Effector CD4-positive, alpha-beta T cell (primary cell): ENCODE measurements at regions not wholly inside any gene's neighbourhood (a gene's known extent, or its start where the extent isn't known, plus 50 kb on each side); places are given as distances from the start of the nearest gene placed in this dataset.

ENCODE experiments used
- DNase-seq: peaks from one replicate; pipeline ENCODE4 v3.0.0-alpha.2; 2020

DNA sequence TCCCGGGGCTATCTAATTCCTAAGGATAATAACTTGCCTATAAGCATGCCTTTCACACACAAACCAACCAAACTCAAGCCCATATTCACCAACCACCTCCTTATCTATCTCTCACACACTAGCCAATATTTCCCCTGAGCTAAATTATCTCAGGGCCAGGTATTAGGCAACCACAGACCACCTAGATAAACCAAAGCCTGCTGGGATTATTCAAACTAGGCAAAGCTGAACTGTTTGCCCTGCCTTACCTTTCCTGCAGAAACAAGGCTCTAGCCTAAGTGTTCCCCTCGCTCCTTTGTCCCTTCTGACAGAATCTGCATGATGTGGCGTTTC is 114.7 kb upstream of the EEA1 start:
- no peak for DNase-seq

DNA sequence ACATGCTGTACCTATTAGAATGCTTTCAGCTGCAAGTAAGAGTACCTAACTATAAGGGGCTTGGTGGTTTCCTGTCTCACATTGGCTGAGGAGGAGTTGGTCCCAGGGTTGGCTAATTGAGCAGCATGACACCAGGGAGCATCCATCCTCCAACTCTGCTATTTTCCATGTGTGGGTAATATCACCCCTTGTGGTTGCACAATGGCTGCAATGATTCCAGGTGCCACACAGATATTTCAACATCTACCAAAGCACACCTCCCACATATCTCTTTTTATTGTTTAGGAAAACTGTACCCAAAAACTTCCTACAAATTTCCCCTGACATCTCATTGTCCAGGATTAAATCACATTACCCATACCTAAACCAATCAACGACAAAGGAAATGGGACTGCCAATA is 118.0 kb upstream of the EEA1 start:
- DNase-seq, result no peak

DNA sequence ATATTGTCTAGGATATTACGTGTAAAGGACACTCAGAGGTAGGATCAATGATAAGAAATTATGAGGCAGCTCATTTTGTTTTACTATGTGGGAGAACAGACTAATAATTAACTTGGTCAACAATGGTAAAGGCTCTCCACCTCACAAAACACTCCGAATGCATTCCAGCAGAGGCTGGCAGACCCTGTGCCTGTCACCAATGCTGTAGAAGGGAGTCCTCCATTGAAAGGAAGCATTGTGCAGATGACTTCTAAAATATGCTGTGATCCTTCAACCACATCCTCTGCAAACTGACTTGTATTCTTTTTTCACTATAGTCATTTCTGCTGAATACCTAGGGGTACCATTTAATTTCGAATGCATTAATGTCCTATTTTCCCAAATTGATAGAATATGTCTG is 119.6 kb upstream of the EEA1 start:
- no peak for DNase-seq

DNA sequence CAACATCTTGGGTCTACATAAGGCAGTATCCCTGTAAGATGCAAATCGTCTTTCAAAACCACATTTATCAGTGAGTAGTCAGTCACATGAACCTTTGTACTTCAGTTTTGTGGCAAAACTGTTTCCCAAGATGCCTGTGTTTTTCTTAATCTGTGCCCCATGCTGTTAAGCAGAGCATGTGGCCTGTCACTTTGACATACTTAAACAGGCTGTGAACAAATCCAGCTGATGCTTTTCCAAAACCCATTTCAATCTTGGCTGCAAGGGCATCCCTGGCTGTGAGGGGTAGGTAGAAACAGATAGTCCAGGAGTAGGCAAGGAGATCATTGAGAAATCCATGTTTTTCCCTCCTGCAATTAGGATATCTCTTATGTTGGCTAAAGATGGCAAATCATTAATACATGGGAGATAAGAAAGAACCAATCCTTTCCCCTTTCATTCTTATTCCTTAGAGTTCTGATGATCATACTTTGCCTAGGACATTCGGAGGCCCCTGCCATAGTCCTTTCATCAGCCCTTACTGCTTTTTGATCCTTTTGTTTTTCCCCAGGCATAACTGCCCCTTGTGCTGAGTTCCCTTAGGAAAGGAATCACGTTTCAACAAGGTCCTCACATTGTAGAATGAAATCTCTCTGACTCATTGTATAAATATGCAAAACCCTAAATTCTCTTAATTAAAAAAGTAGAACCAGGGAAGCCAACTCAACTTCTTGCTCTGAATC is 121.1 kb upstream of the EEA1 start:
- DNase-seq, result no peak

DNA sequence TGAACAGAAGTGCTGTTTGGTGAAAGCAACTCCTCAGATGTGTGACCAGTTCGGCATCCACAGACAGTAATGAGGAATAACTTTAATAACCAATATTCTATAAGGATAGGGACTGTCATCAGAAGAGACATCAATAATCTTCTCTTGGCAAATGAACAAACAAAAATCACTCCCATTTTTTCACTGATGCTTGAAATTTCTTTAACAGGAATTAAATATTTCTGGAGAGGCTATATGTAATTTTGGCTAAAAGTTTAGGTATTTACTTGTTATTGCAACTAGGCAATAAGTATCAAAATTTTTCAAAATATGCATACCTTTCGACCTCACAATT is 121.6 kb upstream of the EEA1 start:
- no peak for DNase-seq

DNA sequence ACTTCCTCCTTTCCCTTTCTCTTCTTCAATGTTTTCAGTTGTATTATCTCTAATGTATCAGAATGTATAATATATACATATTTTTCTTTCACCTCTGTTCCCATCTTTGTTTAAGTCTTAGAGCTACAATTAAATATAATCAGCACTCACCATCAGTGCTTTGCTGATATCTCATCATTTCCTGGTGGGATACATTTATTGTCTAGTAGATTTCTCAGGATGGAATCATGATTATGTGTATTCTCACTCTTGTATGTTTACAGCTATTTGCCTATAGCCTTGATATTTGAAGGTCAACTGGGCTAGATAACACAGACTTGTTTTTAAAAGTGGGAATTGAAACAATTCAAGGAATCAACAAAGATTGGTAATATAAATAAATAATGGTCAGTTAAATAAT is 124.9 kb upstream of the EEA1 start:
- no peak for DNase-seq

DNA sequence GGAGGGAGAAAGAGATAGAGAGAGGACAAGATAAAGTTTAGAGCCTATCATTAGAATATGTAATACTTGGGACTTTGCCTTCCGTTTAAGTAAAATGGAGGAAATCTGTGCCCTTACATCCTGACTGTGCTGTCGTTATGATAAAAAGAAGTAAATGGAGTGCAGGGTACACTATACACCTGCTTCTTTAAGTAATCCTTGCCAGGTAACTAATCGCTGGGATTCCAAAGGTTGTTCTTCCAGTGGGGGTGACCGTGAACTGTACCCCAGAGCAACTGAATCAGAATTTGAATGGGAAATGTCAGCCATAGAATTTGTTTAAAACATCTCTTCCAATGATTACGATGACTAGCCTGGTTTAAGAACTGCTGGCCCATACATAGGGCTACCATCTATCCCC is 126.1 kb upstream of the EEA1 start:
- no peak for DNase-seq

DNA sequence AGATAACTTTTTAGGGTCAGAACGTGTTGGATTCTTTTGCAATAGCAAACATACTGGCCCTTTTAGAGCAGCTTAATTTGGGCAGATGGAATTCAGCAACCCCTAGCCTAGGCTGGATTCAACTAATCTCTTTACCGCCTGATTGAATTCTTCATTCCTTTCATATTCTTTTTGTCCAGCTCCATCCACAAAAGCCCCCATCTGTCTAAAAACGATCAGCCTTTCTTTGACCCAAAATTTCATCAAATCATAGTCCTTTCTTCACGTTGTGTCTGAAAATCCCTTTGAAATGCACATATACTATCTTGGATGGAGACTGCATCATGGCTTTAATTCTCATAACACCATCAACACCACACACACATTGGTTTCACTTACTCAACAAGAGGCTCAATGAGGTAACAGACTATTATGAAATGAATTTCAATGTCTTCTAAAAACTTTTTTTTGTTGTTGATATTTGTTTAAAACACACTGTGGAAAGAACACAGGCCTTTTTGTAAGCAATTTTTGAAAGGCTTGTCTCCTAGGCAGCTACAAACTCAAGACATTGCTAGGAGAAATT is 128.0 kb upstream of the EEA1 start:
- DNase-seq, result no peak

DNA sequence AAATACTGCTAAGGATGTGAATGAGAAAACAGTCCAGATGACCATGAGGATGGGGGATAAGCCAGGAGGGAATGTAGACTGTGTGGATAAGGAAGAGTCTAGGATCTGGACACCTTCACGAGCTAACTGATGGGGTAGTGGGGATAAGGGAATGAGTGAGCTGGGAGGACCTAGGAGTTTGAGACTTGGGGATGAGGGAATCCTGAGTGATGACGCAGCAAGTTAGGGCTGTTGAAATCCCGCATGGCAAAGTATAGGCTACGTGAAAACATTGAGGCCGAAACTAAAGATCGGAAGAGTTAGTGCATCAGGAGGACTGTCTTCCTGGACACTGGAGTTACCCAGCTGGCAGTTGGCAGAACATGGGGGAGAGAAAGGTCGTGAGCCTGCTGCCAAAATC is 129.2 kb upstream of the EEA1 start:
- DNase-seq, result no peak

DNA sequence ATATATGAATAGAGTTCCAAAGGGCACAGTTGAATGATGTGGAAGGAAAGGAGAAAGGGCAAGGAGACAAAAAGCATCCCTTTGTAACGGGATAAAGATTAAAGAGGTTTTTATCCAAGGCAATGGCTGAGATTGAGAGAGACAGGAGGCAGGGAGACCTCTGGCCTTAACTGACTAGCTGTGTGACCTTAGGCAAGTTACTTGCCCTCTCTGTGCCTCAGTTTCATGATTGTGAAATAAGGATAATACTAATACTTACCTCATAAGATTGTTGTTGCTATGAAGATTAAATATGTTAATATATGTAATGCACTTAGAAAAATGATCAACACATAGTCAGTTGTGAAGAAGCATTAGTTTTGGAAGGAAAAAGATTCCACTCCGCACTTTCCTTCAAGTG is 130.2 kb upstream of the EEA1 start:
- no peak for DNase-seq

DNA sequence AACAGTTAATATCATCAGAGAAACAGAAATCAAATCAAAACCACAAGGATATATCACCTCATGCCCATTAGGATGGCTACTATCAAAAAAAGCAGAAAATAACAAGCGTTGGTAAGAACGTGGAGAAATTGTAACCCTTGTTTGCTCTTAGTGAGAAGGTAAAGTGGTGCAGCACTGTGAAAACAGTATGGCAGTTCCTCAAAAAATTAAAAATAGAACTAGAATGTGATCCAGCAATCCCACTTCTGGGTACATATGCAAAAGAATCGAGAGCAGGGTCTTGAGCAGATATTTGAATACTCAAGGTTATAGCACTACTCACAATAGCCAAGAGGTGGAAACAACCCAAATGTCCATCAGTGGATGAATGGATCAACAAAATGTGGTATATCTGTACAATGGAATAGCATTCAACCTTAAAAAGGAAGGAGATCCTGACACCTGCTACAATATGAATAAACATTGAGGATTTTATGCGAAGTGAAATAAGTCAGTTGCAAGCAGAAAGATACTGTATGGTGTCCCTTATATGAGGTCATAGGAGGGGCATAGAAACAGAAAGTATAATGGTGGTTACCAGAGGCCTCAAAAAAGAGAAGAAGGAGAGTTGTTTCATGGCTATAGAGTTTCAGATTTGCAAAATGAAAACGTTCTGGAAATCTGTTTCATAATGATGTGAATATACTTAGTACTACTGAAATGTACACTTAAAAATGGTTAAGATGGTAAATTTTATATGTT is 131.0 kb upstream of the EEA1 start:
- DNase-seq, result no peak

DNA sequence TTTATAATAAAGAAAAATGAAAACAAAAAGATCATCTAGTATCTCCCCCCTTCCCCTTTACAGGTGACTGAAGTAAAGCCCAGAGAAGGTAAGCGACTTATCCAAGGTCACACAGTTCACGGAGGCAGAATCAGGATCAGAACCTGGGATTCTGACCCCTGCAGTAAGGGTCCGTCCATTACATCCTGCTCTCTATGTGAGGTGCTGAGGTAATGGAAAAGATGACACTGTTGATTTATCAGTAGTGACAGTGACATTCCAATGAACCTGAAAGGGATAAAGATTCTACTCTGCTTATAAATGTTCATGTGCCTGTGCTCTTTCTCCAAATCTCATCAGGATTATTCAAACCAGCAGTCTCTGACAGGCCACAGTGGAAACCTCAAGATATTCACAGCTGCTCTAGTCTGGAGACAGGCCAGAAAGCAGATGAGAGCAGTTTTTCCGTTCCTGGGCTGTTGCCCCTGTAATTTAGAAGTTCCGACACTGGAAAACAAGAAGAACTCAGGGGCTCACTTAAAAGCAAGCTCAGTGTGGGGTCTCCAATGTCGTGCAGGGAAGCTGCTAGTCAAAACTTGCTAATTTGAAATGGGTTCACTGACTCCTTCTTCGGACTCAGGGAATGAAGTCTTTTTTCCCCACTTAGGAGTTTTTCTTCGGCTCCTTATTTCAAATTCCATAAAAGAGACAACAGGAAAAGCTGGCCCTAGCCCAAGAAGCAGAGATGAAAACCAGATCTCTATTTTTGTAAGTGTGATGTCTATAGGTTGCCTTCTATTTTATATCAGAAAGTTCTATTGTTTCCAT is 131.8 kb upstream of the EEA1 start:
- DNase-seq, result no peak

DNA sequence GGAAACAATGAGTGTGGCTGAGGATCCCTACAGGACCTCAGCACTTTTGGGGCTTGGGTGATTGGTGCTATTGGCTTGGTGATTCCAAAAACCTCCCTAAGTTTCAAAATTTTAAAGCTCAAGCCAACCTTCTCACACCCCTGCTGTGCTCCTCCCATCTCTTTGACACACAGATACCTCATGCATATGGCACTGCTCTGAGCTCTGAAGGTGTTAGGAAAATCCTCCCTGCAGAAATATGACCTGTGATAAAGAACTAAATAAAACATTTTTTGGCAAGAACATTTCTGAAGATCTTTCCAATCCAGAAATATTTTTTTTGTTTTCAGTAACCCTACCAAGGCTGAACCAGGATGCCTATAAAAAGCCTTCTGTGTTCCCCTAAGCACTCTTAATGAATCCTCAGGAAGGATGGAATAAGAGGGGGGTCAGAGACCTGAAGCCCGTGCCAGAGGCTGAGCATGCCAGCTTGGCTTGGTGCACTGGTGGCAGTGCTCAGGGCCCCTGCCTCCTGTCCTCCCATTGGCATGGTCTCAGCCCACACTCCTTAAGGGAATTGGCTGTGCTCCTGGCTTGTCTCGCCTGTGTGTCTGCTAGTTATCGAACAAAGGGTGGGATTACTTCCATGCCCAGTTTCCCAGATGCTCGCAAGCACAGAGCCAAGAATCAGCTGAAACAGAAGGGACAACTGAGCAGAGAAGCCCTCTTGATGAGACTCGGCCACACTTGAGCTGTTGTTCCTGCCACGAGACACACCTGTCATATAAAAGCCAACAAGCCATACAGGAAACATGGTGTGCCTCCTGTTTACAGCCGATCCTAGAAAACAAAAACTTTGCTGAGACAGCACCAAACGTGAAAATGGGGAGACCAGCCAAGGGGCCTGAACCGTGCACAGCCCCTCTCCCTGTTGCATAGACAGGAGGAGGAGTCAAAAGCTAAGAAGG is 132.7 kb upstream of the EEA1 start:
- DNase-seq, result no peak

DNA sequence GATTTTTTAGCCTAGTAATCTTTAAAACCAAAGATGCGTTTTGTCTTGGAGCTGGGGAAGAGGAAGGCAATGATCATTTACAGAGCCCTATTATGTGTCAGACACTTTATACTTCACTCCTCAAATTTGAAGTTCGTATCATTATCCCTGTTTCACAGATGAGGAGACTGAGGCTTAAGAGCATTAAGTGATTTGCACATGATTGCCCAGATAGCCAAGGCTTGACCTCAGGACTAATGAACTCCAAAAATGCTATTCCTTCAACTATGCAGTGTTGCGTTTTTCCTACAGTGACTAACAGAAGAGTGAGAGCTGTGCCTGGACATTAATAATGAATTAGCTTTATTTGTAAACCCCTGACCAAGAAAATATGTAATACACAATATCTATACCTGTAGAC is 136.8 kb upstream of the EEA1 start:
- DNase-seq, result no peak

DNA sequence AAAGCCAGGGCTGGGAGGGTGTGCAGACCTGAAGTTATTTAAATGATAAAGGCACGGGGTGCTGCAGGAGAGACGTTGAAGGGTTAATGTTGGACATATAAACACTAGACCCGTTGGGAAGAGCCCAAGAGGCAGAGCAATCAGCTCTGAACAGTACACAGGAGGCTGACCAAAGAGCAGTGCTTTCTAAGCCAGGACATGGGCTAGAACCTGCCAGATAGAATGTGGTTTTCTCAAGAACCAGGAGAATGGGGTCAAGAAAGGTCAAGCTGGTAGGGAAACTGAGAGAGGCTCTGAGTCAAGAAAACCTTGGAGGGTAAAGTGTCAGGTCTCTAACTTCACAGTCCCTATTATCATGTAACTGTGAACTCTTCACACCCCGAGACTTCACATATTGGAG is 143.2 kb upstream of the EEA1 start:
- no peak for DNase-seq

DNA sequence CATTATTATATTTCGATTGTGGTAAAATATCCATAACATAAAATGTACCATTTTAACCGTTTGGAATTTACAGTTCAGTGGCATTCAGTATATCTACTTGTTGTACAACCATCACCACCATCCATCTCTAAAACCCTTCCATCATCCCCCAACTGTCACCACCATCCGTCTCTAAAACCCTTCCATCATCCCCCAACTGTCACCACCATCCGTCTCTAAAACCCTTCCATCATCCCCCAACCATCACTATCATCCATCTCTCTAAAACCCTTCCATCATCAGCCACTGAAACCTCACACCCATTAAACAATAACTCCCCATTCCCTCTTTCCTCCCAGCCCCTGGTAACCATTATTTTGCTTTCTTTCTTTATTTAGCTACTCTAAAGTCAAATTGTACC is 144.2 kb upstream of the EEA1 start:
- no peak for DNase-seq

DNA sequence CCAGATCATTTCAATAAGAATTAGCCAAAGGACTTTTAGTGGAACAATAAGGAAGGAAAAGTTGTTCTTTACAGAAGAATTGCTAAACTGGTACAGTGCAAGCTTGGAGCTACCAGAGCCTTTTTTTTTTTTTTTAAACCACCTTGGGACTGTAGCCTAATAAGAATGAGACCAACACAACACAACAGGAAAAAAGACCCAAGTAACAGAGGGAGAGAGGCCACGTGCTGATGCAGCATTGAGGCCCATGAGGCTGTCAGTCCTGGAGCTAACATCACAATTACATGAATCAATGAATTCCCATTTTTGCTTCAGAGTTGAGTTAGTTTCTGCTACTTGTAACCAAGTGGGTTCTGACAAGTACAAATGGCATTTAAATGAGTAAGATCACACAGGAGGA is 149.0 kb upstream of the EEA1 start:
- DNase-seq, result no peak

DNA sequence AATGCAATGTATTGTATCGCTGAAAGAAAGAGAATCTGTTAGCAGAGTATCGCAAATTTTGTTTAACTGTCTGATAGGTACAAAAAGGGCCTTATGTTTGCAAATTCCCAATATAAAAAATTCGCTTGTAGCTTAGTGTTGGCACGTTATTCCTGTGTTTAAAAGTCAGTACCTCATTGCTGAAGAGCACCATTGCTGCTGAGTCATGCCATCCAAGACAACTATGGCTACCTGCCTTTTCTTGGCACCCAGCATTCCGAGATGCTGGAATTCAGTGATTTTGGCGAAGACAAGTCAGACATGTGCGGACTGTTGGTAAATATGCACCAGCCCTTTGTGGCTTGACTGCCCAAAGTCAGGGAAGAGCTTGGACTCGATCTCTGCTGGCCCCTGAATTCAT is 149.5 kb upstream of the EEA1 start:
- no peak for DNase-seq

DNA sequence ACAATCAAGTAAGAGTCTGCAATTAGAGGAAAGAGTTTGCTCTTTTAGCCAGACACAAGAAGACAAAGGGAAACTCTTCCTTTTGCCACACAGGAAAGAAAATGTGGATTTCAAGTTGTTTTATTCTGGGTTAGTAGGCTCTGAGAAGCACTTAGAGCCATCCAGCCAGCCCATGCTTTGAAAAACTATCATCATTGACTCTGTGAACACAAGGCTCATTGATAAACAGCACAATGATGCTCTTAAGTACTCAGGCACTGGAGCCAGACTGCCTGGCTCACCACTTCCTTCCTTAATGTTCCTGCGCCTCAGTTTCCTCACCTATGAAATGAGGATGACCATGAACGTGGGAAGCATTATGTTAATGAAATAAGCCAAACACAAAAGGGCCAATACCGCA is 150.2 kb upstream of the EEA1 start:
- DNase-seq, result no peak

DNA sequence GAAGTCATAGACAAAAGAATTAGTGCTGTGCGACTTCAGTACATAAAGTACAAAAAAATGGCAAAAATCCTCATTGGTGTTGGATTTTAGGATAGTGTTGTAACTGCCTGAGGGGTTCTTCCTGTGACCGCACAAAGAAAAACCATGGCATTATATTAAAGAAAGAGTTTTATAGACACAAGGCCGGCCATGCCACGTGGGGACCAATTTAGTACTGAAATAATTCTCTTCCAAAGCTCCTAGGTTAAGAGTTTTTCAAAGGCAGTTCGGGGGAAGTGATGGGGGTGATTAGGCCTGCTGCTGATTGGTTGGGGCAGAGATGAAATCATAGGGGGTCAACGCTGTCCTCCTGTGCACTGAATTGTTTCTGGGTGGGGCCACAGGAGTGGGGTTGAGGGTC is 150.9 kb upstream of the EEA1 start:
- no peak for DNase-seq

DNA sequence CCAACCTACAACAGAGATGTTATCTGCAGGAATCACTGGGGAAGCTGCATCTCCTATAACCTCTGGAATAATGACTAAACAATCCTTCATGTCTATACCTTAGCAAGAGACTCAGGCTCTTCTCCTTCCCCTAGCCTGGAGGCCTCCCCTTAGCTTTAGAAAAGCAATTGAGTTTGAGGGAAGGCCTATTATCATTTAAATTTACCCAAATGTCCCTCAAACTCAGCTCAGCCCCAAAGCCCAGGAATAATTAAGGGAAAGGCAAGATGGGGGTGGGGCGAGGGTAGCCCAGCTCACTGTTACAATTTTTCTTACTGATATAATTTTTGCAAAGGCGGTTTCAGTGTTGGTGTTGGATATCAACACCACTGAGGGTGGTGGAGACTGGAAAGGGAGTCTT is 151.4 kb upstream of the EEA1 start:
- no peak for DNase-seq

DNA sequence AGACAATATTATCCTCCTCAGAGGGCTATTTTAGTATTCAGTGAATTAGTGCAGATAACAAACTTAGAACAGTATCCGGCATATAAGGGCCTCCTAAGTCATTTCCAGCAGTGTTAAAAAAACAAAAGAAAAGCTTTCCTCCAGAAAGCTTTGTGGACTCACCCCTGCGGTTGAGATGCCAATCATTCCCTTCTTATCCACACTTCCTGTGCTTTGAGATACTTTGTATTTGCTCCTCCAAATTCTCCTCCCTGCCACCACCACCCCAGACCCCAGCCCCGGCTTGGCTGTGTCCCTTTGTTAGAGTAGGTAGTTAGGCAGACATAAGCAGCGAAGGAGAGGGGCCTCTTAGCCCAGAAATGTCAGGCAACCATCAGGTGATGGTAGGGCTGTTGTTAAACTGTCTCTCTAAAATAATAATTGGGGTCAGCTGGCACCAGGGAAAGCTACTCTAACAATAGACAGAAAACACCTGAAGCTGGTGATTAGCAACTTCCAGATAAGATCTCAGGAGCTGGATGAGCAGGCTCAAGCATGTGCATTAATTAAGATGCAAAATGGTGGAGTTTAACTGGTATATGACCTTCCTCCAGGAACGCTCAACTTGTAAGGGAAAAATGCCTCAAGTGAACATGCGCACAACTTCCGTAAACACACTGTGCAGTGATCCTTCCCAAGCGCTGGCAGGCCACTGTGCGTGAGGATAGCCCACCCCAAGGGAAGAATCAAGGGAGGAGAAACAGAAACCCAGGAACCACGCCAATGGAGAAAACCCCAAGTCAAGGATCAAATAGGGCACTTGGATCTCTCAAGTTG is 152.1 kb upstream of the EEA1 start:
- no peak for DNase-seq
